HG02973 (cell line): ENCODE measurements at regions not wholly inside any gene's neighbourhood (a gene's known extent, or its start where the extent isn't known, plus 50 kb on each side); places are given as distances from the start of the nearest gene placed in this dataset.
"Not testable (repeated sequence)": the region's sequence is repeated elsewhere in the genome, so short reads cannot be mapped to it uniquely, and the experiment has no call there.

Experiments used
- ATAC-seq: cut with Tn5 transposase; IDR thresholded peaks from one replicate; pipeline ENCODE4 v1.9.1; 2021; ENCODE audit warnings: moderate library complexity; ENCODE audit not compliant: unreplicated experiment

- ATAC-seq, result not testable (repeated sequence)
Observed at GRCh38 chr20:57812632-57813031, 102.8 kb upstream of the PMEPA1 start.

GRCh38 chr20:57811374-57812020 lies 101.7 kb upstream of the PMEPA1 start:
- no peak for ATAC-seq

GRCh38 chr20:57810511-57811373 lies 100.9 kb upstream of the PMEPA1 start:
- no peak for ATAC-seq

GRCh38 chr20:57809661-57810172 lies 99.9 kb upstream of the PMEPA1 start:
- no peak for ATAC-seq

GRCh38 chr20:57809149-57809548 lies 99.3 kb upstream of the PMEPA1 start:
- ATAC-seq, result no peak

GRCh38 chr20:57808264-57809070 lies 98.7 kb upstream of the PMEPA1 start:
- ATAC-seq, result no peak

- no peak for ATAC-seq
Observed at GRCh38 chr20:57807401-57808263, 97.8 kb upstream of the PMEPA1 start.

GRCh38 chr20:57806975-57807374 lies 97.2 kb upstream of the PMEPA1 start:
- no peak for ATAC-seq

- ATAC-seq, result no peak
Observed at GRCh38 chr20:57806476-57806875, 96.7 kb upstream of the PMEPA1 start.

GRCh38 chr20:57805747-57806146 lies 95.9 kb upstream of the PMEPA1 start:
- ATAC-seq, result no peak

- no peak for ATAC-seq
Observed at GRCh38 chr20:57804470-57805250, 94.8 kb upstream of the PMEPA1 start.

GRCh38 chr20:57803508-57804005 lies 93.7 kb upstream of the PMEPA1 start:
- no peak for ATAC-seq

GRCh38 chr20:57802765-57803507 lies 93.1 kb upstream of the PMEPA1 start:
- ATAC-seq, result no peak

GRCh38 chr20:57801581-57801980 lies 91.8 kb upstream of the PMEPA1 start:
- no peak for ATAC-seq

- ATAC-seq, result no peak
Observed at GRCh38 chr20:57800791-57801430, 91.1 kb upstream of the PMEPA1 start.

GRCh38 chr20:57797401-57797800 lies 87.6 kb upstream of the PMEPA1 start:
- no peak for ATAC-seq

- no peak for ATAC-seq
Observed at GRCh38 chr20:57795977-57796560, 86.3 kb upstream of the PMEPA1 start.

GRCh38 chr20:57795342-57795697 lies 85.5 kb upstream of the PMEPA1 start:
- no peak for ATAC-seq
